ENCODE measurements at regions not wholly inside any gene's neighbourhood (a gene's known extent, or its start where the extent isn't known, plus 50 kb on each side); places are given as distances from the start of the nearest gene placed in this dataset.

DNA sequence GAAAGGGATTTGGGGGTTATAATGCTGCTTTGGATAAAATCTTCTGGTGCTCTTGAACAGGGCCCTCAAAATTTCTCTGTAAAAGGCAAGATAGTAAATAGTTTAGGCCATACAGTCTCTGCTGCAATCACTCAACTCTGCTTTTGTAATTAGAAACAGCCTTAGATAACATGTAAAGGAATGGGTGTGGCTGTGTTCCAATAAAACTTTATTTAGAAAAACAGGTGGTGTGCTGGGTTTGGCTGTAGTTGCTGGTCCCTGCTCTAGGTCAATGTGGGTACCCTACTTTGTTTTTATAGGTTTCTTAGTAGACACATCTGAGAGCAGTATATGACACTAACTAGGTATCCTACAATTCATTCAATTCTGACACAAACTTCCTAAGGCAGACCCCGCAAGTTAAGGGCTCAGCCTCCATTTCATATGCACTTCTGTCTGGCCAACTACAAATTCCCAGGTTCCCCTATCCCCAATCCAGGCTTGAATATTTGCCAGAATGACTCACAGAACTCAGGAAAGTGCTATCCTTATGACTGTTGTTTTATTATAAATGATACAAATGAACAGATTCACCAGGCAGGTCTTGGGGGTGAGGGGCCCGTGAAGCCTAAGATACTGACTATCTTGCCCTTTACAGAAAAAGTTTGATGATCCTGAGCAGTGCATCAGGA lies 349.9 kb downstream of the RPS24 start:
- no peak for DNase-seq
- BruUV-seq (replicated peaks): no TSS peak
- no peaks in the 10 kb centered on the region for H3K9me3 Mint-ChIP-seq (ENCODE audit: low read depth, unreplicated experiment)
- no peak overlapping the region for H3K4me3 Mint-ChIP-seq (ENCODE audit: low read depth, unreplicated experiment)
- no peak overlapping the region for H3K27ac Mint-ChIP-seq (ENCODE audit: unreplicated experiment)
- CTCF ChIA-PET: interaction anchor here (0.7 kb wide), 1 partner anchor 312 kb away, joined by 3 read pairs; no protein-coding TSS in a partner anchor
- TF ChIP-seq CTCF (IDR thresholded peaks at IDR 0.05; ENCODE audit: unreplicated experiment): no peak
- no peaks in the 10 kb centered on the region for H3K36me3 Mint-ChIP-seq (ENCODE audit: insufficient read depth, unreplicated experiment)
- peaks cover 15% of the 10 kb centered on the region for H3K27me3 Mint-ChIP-seq (ENCODE audit: unreplicated experiment)
- no peaks in the 10 kb centered on the region for H3K4me1 Mint-ChIP-seq (ENCODE audit: low read depth, unreplicated experiment)
- intact Hi-C loops (cut with micrococcal nuclease; ENCODE audit: unreplicated experiment): no loop called here

GRCh38 chr10:78384049-78384431 lies 350.4 kb downstream of the RPS24 start:
- H3K27me3 Mint-ChIP-seq (ENCODE audit: unreplicated experiment): peaks cover 10% of the 10 kb centered on the region
- no peaks in the 10 kb centered on the region for H3K4me1 Mint-ChIP-seq (ENCODE audit: low read depth, unreplicated experiment)
- no TSS peak for BruUV-seq (replicated peaks)
- intact Hi-C loops (cut with micrococcal nuclease; ENCODE audit: unreplicated experiment): no loop called here
- H3K9me3 Mint-ChIP-seq (ENCODE audit: low read depth, unreplicated experiment): no peaks in the 10 kb centered on the region
- CTCF ChIA-PET: interaction anchor here (0.7 kb wide), 1 partner anchor 312 kb away, joined by 3 read pairs; no protein-coding TSS in a partner anchor
- H3K36me3 Mint-ChIP-seq (ENCODE audit: insufficient read depth, unreplicated experiment): no peaks in the 10 kb centered on the region
- no peak for TF ChIP-seq CTCF (IDR thresholded peaks at IDR 0.05; ENCODE audit: unreplicated experiment)
- DNase-seq: no peak
- H3K27ac Mint-ChIP-seq (ENCODE audit: unreplicated experiment): no peak overlapping the region
- H3K4me3 Mint-ChIP-seq (ENCODE audit: low read depth, unreplicated experiment): no peak overlapping the region

- Mint-ChIP-seq H3K9me3 (ENCODE audit: low read depth, unreplicated experiment) (no peaks in the 10 kb centered on the region), H3K4me1 (ENCODE audit: low read depth, unreplicated experiment) (no peaks in the 10 kb centered on the region), H3K27me3 (ENCODE audit: unreplicated experiment) (no peaks in the 10 kb centered on the region), H3K36me3 (ENCODE audit: insufficient read depth, unreplicated experiment) (no peaks in the 10 kb centered on the region), H3K4me3 (ENCODE audit: low read depth, unreplicated experiment) (no peak overlapping the region), H3K27ac (ENCODE audit: unreplicated experiment) (no peak overlapping the region)
- no TSS peak for BruUV-seq (replicated peaks)
- CTCF ChIA-PET: no interaction called here
- intact Hi-C loops (cut with micrococcal nuclease; ENCODE audit: unreplicated experiment): no loop called here
- TF ChIP-seq CTCF (IDR thresholded peaks at IDR 0.05; ENCODE audit: unreplicated experiment): no peak
- no peak for DNase-seq
These were observed 351.9 kb downstream of the RPS24 start for GRCh38 chr10:78385599-78385998.

- CTCF ChIA-PET: no interaction called here
- Mint-ChIP-seq H3K4me3 (ENCODE audit: low read depth, unreplicated experiment) (no peak overlapping the region), H3K36me3 (ENCODE audit: insufficient read depth, unreplicated experiment) (no peaks in the 10 kb centered on the region), H3K27me3 (ENCODE audit: unreplicated experiment) (no peaks in the 10 kb centered on the region), H3K4me1 (ENCODE audit: low read depth, unreplicated experiment) (no peaks in the 10 kb centered on the region), H3K27ac (ENCODE audit: unreplicated experiment) (no peak overlapping the region), H3K9me3 (ENCODE audit: low read depth, unreplicated experiment) (no peaks in the 10 kb centered on the region)
- intact Hi-C loops (cut with micrococcal nuclease; ENCODE audit: unreplicated experiment): no loop called here
- DNase-seq: no peak
- no TSS peak for BruUV-seq (replicated peaks)
- TF ChIP-seq CTCF (IDR thresholded peaks at IDR 0.05; ENCODE audit: unreplicated experiment): no peak
These were observed 352.8 kb downstream of the RPS24 start for GRCh38 chr10:78386509-78386908.
